MM.1S (cell line): ENCODE measurements at regions not wholly inside any gene's neighbourhood (a gene's known extent, or its start where the extent isn't known, plus 50 kb on each side); places are given as distances from the start of the nearest gene placed in this dataset.

Source experiments
- DNase-seq: peaks from one replicate; pipeline ENCODE4 v3.0.0-alpha.2; 2015
- H2AFZ ChIP-seq: fragments of 300-600 bp; sonication (generic); 2 replicates; pipeline ENCODE4 v1.6.0; 2016; ENCODE audit warnings: antibody characterized with exemption, low read length
- H3F3A ChIP-seq: fragments of 300-600 bp; sonication (generic); 2 replicates; pipeline ENCODE4 v1.6.1; 2016; ENCODE audit warnings: mild to moderate bottlenecking, antibody characterized with exemption, low read length, moderate library complexity, mixed read lengths; ENCODE audit not compliant: insufficient read depth
- H3K27ac ChIP-seq: fragments of 300-600 bp; sonication (generic); 2 replicates; pipeline ENCODE4 v1.5.1; 2016; ENCODE audit warnings: mild to moderate bottlenecking, low read length
- H3K27me3 ChIP-seq: fragments of 300-600 bp; sonication (generic); replicated peaks from 2 replicates; pipeline ENCODE4 v1.6.0; 2016; ENCODE audit warnings: low read length; ENCODE audit not compliant: insufficient read depth
- H3K36me3 ChIP-seq: fragments of 300-600 bp; sonication (generic); replicated peaks from 2 replicates; pipeline ENCODE4 v1.6.1; 2016; ENCODE audit warnings: mild to moderate bottlenecking, low read length, mixed read lengths; ENCODE audit not compliant: insufficient read depth
- H3K4me1 ChIP-seq: fragments of 300-600 bp; sonication (generic); 2 replicates; pipeline ENCODE4 v1.6.1; 2016; ENCODE audit warnings: low read length, mixed read lengths
- H3K4me2 ChIP-seq: fragments of 300-600 bp; sonication (generic); 2 replicates; pipeline ENCODE4 v1.6.0; 2016; ENCODE audit warnings: low read depth, low read length
- H3K4me3 ChIP-seq: fragments of 300-600 bp; sonication (generic); 2 replicates; pipeline ENCODE4 v1.5.1; 2016; ENCODE audit warnings: low read length, mixed read lengths
- H3K79me2 ChIP-seq: fragments of 300-600 bp; sonication (generic); 2 replicates; pipeline ENCODE4 v1.6.1; 2016; ENCODE audit warnings: mixed run types, low read length, mixed read lengths
- H3K9ac ChIP-seq: fragments of 300-600 bp; sonication (generic); 2 replicates; pipeline ENCODE4 v1.6.1; 2016; ENCODE audit warnings: low read length, mixed read lengths
- H3K9me2 ChIP-seq: fragments of 300-600 bp; sonication (generic); replicated peaks from 2 replicates; pipeline ENCODE4 v1.6.1; 2016; ENCODE audit warnings: mild to moderate bottlenecking, low read length, mixed read lengths; ENCODE audit not compliant: insufficient read depth
- H3K9me3 ChIP-seq: fragments of 300-600 bp; sonication (generic); replicated peaks from 2 replicates; pipeline ENCODE4 v1.6.1; 2016; ENCODE audit warnings: mild to moderate bottlenecking, low read length, mixed read lengths; ENCODE audit not compliant: insufficient read depth
- H4K20me1 ChIP-seq: fragments of 300-600 bp; sonication (generic); 2 replicates; pipeline ENCODE4 v1.6.1; 2016; ENCODE audit warnings: mild to moderate bottlenecking, low read length, moderate library complexity, mixed read lengths; ENCODE audit not compliant: insufficient read depth
- CTCF ChIP-seq: fragments of 300-600 bp; sonication (generic); IDR thresholded peaks from 2 replicates; pipeline ENCODE4 v1.5.1; 2016; ENCODE audit warnings: antibody characterized with exemption, low read length, mixed read lengths
- EZH2 ChIP-seq: fragments of 300-600 bp; sonication (generic); optimal IDR thresholded peaks from 2 replicates; pipeline ENCODE3; 2017; ENCODE audit warnings: low read depth, mild to moderate bottlenecking, antibody characterized with exemption, low read length, mixed read lengths
- EZH2phosphoT487 ChIP-seq: fragments of 300-600 bp; sonication (generic); IDR thresholded peaks from 2 replicates; pipeline ENCODE4 v1.6.1; 2018; ENCODE audit warnings: antibody characterized with exemption, low read length

DNA sequence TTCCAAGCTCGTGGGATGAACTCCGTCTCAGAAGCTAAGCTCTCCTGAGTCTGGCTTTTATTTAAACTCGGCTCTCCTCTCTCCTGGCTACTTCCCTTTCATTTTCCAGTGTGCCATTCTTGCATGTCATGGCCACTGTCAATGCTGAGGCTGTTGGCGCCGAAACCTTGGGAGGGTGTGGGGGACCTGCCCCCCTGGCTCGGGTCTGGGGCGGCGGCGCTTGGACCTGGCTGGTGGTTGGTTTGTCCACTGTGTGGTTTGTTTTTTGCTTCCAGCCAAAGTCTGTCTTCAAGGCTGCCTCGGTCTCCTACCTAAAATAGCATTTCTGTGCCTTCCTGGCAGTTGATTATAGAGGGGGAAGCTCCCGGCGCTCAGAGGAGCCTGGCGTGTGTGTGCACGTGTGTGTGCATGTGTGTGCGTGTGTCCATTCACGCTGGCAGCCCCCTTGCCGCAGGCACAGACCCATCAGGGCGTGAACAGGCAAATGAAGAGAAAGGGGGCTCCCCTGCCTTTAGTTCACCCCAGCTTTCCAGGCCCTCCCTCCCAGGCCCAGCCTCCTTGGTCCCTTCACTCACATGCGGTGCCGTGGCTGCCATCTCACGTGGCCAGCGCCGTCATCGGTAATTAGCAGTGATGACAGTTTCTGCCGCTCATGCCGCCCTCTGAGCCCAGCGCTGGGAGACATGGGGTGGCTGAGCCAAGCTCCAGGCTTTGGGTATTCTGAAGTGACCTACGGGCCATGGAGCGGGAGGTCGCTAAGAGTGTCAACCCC lies 179.9 kb downstream of the SEC14L1 start:
- Histone ChIP-seq H3K4me2 (peak overlapping the region; percentile 95), H3K4me1 (peaks cover 38% of the 10 kb centered on the region), H3F3A (peaks cover 39% of the 10 kb centered on the region), H3K79me2 (peaks cover 61% of the 10 kb centered on the region), H3K4me3 (peak overlapping the region; percentile 78), H3K9ac (peak overlapping the region; percentile 90), H4K20me1 (peaks cover 4% of the 10 kb centered on the region; the same call in 1 of the 2 replicates), H2AFZ (peak overlapping the region; percentile 92; the same call in 1 of the 2 replicates), H3K9me2 (no peaks in the 10 kb centered on the region), H3K36me3 (no peaks in the 10 kb centered on the region), H3K27me3 (no peaks in the 10 kb centered on the region), H3K9me3 (no peaks in the 10 kb centered on the region), H3K27ac (peak overlapping the region; percentile 79)
- no peak for TF ChIP-seq EZH2
- TF ChIP-seq CTCF = no peak
- no peak for TF ChIP-seq EZH2phosphoT487
- DNase-seq = peak; percentile 67

DNA sequence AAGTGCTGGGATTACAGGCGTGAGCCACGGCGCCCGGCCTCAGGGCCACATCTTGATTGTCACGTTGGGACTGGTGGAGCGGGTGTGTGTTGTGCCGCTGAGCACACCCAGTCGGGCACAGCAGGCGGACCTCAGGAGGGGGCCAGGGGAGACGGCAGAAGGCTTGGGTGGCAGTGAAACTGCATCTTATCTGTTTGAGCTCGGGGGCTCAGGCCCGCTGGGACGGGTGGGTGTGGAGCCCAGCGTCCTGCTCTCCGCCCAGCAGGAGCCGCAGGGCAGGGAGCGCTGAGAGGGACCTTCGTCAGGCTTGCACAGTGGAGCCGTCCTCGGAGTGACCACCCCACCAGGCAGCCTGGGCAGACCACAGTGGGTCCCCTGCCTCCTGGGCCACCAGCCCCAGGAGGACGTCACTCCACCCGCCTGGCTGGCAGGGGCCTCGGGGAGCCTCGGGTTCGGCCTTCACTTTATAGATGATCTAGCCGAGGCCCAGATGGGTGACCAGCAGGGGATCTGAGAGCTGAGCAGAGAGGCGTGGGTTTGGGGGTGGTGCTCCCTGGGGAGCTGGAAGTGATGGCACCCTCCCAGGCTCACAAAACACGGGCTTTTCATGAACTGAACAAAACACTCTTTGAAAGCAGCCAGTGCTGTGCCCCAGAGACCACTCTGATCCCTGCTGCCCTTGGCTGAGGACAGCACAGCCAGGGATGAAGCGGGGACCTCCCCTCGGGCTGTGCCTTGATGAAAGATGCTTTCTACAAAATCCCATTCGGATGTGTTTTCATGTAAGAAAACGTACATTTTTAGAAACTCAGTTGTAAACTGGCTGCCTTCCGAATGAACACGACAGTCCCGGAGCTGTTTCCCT lies 181.1 kb downstream of the SEC14L1 start:
- H3K9ac ChIP-seq = peak overlapping the region; percentile 90; the same call in 1 of the 2 replicates
- H3F3A ChIP-seq = peaks cover 39% of the 10 kb centered on the region
- peak overlapping the region; percentile 78 for H3K4me3 ChIP-seq
- H3K9me3 ChIP-seq = no peaks in the 10 kb centered on the region
- H2AFZ ChIP-seq = no peak overlapping the region
- peaks cover 4% of the 10 kb centered on the region for H4K20me1 ChIP-seq
- H3K4me1 ChIP-seq = peaks cover 40% of the 10 kb centered on the region
- no peaks in the 10 kb centered on the region for H3K36me3 ChIP-seq
- H3K27me3 ChIP-seq = no peaks in the 10 kb centered on the region
- no peak for DNase-seq
- H3K9me2 ChIP-seq = no peaks in the 10 kb centered on the region
- peak overlapping the region; percentile 79; the same call in 1 of the 2 replicates for H3K27ac ChIP-seq
- H3K4me2 ChIP-seq = peak overlapping the region; percentile 95
- H3K79me2 ChIP-seq = peaks cover 73% of the 10 kb centered on the region
- no peak for TF ChIP-seq CTCF
- TF ChIP-seq EZH2phosphoT487 = no peak
- no peak for TF ChIP-seq EZH2

DNA sequence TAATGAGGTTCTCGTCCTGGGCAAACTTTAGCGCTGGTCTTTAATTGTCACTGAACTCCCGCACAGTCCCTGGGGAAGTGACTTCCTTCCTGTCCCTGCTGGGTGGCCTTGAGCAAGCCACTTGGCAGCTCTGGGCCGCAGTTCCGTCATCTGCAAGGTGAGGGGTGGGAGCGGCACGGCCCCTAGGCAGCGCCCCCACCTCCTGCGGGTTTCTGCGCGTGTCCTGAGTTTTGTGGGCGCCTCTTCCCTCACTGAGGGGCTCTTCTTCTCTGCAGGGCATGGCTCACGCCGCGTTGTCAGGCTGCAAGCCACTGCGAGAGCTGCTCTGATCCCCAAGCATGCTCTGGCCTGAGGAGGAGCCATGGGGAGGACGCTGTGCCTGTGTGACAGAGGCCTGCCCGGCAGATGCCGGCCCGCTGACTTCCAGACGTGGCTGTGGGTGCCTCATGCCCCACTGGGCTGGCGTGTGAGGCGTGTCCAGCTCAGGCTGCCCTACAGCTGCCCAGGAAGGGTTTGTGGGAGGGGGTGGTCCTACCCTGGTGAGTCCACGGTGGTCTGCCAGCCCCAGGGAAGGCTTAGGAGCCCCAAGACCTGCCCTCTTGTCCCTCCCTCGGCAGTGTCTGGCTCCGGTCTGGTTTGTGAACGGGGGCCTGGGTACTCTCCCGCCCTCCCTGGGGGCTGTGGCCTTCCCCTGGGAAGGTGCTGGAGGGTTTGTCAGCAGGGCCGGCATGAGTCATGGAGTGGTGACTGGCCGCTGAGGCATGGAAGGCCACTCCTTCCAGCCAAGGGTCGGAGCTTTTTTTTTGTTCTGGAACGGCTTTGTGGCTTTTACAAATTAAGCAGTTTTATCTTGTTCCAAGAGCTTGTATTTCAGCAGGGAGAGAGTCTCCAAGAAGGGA lies 182.0 kb downstream of the SEC14L1 start:
- H3K27ac ChIP-seq = no peak overlapping the region
- no peak overlapping the region for H3K9ac ChIP-seq

More for the DNA sequence above, 182.0 kb downstream of the SEC14L1 start:
- peaks cover 9% of the 10 kb centered on the region for H4K20me1 ChIP-seq
- TF ChIP-seq EZH2 = no peak
- TF ChIP-seq CTCF = no peak
- no peak for TF ChIP-seq EZH2phosphoT487
- H3K27me3 ChIP-seq = no peaks in the 10 kb centered on the region
- H3K9me2 ChIP-seq = no peaks in the 10 kb centered on the region
- H2AFZ ChIP-seq = no peak overlapping the region
- DNase-seq = no peak
- H3K79me2 ChIP-seq = peaks cover 82% of the 10 kb centered on the region
- peak overlapping the region; percentile 95; the same call in 1 of the 2 replicates for H3K4me2 ChIP-seq
- no peak overlapping the region for H3K4me3 ChIP-seq
- H3F3A ChIP-seq = peaks cover 39% of the 10 kb centered on the region
- peaks cover 40% of the 10 kb centered on the region for H3K4me1 ChIP-seq
- H3K36me3 ChIP-seq = no peaks in the 10 kb centered on the region
- H3K9me3 ChIP-seq = no peaks in the 10 kb centered on the region
